HG03045 (cell line): ENCODE measurements at regions not wholly inside any gene's neighbourhood (a gene's known extent, or its start where the extent isn't known, plus 50 kb on each side); places are given as distances from the start of the nearest gene placed in this dataset.
"Not testable (repeated sequence)": the region's sequence is repeated elsewhere in the genome, so short reads cannot be mapped to it uniquely, and the experiment has no call there.

ENCODE experiments used
- ATAC-seq: cut with Tn5 transposase; IDR thresholded peaks from one replicate; pipeline ENCODE4 v1.9.1; 2021; ENCODE audit warnings: mild to moderate bottlenecking, moderate library complexity; ENCODE audit not compliant: unreplicated experiment

DNA sequence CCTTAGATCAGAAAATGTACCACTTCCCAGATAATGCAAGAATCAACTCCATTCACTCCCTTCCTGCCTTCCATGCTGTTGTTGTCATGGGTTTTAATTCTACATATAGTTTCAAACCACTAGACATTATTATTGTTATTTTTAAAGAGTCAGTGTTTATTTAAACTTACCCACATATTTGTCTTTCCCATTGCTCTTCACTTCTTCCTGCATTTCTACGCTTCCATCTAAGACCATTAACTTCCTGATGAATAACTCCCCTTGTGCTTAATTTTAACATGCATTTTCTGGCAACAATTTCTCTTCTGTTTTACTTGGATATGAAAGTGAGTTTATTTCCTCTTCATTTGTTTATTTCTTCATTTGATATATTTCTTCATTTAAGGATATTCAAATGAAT is 127.1 kb upstream of the FHIT start:
- ATAC-seq: no peak

DNA sequence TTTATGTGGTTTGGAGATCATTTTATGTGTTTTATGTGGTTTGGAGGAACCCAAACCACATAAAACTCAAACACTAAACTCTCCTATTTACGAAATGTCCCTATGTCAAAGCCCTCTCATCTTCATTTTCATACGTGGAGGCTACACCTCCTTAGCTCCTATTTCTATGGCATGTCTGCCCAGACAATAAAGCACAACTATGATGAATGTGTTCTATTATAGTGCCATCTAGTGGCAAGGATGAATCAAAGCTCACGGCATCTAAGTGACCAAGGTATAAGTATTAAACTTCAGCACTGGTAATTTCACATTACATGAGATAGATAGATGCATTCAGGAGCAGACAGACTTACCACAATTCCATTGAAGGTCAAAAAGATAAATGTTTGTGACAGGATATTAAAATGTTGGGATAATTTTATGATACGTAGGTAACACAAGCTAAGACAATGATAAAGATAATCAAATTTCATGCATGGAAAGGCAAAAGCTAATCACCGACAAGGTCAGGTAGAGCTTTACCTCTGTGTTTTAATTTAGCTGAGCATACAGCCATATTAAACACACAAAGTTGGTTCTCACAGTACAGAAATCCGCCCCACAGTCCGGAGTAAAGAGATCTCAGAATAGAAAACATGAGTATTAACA is 130.6 kb upstream of the FHIT start:
- peak; percentile 81 for ATAC-seq

- ATAC-seq: no peak
These were observed 136.6 kb upstream of the FHIT start for GRCh38 chr3:61387817-61388216.

- not testable (repeated sequence) for ATAC-seq
These were observed 142.3 kb upstream of the FHIT start for GRCh38 chr3:61393480-61393947.

- no peak for ATAC-seq
These were observed 150.1 kb upstream of the FHIT start for GRCh38 chr3:61401359-61401758.

DNA sequence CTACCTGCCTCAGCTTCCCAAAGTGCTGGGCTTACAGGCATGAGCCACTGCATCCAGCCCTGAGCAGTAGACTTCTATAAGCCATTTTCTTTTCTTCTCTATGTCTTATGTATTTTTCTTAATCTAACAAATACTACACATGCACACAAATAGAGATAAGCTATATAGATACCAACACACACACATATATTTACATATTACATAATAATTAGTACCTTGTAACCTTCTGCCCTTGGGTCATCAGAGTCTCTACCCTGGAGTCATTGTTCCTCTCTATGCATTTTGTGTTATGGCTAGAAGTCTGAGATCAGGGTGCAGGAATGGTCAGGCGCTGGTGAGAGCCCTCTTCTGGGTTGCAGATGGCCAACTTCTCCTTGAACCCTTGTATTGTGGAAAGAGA is 154.0 kb upstream of the PTPRG start:
- ATAC-seq: no peak

GRCh38 chr3:61409638-61410037 is 151.7 kb upstream of the PTPRG start:
- no peak for ATAC-seq

- ATAC-seq: not testable (repeated sequence)
These were observed 151.0 kb upstream of the PTPRG start for GRCh38 chr3:61410358-61410757.

- no peak for ATAC-seq
These were observed 150.2 kb upstream of the PTPRG start for GRCh38 chr3:61411009-61411662.

DNA sequence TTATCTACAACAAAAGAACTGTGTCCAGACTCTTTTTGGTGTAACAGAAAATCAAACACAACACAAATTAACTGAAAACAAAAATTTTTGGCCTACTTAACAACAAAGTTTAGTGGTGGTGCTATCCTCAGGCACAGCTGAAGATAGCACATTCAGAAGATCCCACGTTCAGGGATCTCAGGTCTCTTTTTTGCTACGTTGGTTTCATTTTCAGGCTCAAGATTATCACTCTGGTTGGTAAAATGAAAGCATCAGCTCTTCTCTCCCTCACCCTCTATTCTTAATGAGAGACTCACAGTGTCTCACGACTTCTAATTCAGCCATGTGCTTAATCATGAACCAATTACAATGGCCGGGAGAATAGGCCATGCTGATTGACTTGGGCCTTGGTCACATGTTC is 146.9 kb upstream of the PTPRG start:
- ATAC-seq: peak; percentile 70

- ATAC-seq: no peak
These were observed 146.2 kb upstream of the PTPRG start for GRCh38 chr3:61415201-61415600.

- no peak for ATAC-seq
These were observed 144.8 kb upstream of the PTPRG start for GRCh38 chr3:61416618-61417017.

- no peak for ATAC-seq
These were observed 144.0 kb upstream of the PTPRG start for GRCh38 chr3:61417352-61417751.

GRCh38 chr3:61420136-61420759 is 141.1 kb upstream of the PTPRG start:
- ATAC-seq: no peak

DNA sequence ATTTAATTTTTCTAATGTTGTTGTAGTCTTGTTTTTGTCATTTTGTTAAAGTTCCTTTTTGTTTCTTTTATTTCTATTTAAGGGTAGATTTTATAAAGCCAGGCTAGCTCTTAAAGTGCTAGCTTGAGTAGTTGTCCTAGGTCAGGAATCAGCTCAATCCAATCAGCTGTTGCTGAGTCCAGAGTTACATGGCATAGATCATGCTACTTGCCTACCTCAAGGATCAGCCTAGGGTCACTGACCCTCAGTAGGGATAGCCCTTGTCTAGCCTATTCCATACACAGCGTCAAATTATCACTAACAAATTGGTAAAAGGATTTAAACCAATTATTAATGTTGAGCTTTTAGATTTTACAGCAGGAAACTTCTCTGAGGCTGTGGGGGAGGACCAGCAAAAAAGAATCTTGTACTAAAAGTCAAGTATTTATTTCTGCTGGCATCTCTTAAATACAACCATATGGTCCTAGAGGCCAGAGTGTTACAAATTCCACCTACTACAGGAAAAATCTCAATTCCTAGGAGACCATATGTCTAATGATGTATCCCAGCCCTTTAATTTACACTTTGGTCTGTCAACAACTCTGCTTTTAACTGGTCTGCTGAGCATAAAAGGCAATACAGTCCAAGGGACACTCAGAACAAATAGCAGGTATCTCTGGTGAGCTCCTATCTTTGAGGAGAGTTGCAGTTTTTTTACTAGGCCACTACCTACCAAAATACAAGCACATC is 138.3 kb upstream of the PTPRG start:
- ATAC-seq: no peak

DNA sequence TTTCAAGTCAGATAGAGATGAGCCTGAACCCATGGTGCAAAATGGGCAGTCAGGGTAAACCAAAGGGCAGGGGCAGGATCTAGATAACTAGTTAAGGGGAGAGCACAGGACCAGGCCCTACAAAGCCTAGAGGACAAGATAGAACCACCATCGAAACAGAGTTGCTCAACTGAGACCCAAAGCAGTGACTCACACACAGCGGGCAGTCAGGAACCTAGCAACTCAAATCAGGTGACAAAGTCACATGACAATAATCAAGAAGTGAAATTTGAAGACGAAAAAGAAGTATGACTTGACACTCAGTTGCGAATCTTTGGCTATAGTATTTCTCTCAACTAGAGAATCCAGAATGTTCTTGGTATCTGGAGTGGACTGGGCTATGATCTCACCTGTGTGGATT is 136.0 kb upstream of the PTPRG start:
- no peak for ATAC-seq

- ATAC-seq: no peak
These were observed 132.3 kb upstream of the PTPRG start for GRCh38 chr3:61429106-61429505.

GRCh38 chr3:61434901-61435300 is 126.5 kb upstream of the PTPRG start:
- ATAC-seq: not testable (repeated sequence)

DNA sequence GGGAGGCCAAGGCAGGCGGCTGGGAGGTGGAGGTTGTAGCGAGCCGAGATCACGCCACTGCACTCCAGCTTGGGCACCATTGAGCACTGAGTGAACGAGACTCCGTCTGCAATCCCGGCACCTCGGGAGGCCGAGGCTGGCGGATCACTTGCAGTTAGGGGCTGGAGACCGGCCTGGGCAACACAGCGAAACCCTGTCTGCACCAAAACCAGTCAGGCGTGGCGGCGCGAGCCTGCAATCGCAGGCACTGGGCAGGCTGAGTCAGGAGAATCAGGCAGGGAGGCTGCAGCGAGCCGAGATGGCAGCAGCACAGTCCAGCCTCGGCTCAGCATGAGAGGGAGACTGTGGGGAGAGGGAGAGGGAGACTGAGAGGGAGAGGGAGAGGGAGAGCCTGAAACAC is 126.0 kb upstream of the PTPRG start:
- not testable (repeated sequence) for ATAC-seq

- ATAC-seq: no peak
These were observed 122.9 kb upstream of the PTPRG start for GRCh38 chr3:61438253-61439121.

- ATAC-seq: no peak
These were observed 122.3 kb upstream of the PTPRG start for GRCh38 chr3:61439122-61439458.
